DMS114 treated with DMSO at 0.1 percent for 48 hours (cell line): ENCODE measurements at regions not wholly inside any gene's neighbourhood (a gene's known extent, or its start where the extent isn't known, plus 50 kb on each side); places are given as distances from the start of the nearest gene placed in this dataset.

Experiments
- DNase-seq: peaks from one replicate; lab custom pipeline; 2025; ENCODE audit not compliant: unreplicated experiment; lab: John Stamatoyannopoulos, UW

GRCh38 chrX:4315891-4316290, 602.4 kb upstream of the PRKX start:
- no peak for DNase-seq

GRCh38 chrX:4314586-4314985, 601.1 kb upstream of the PRKX start:
- DNase-seq = no peak

GRCh38 chrX:4277122-4277521, 563.7 kb upstream of the PRKX start:
- no peak for DNase-seq

- DNase-seq = no peak
Observed at GRCh38 chrX:4268676-4269075, 555.2 kb upstream of the PRKX start.

- DNase-seq = no peak
Observed at GRCh38 chrX:4265036-4265435, 551.6 kb upstream of the PRKX start.

GRCh38 chrX:4263030-4263803, 549.8 kb upstream of the PRKX start:
- no peak for DNase-seq

GRCh38 chrX:4253092-4253491, 539.6 kb upstream of the PRKX start:
- DNase-seq = no peak

GRCh38 chrX:4249401-4249800, 536.0 kb upstream of the PRKX start:
- DNase-seq = no peak

GRCh38 chrX:4243759-4244158, 530.3 kb upstream of the PRKX start:
- no peak for DNase-seq

- DNase-seq = no peak
Observed at GRCh38 chrX:4240541-4241194, 527.2 kb upstream of the PRKX start.

GRCh38 chrX:4239650-4240540, 526.4 kb upstream of the PRKX start:
- no peak for DNase-seq

- DNase-seq = no peak
Observed at GRCh38 chrX:4238916-4239315, 525.5 kb upstream of the PRKX start.

- DNase-seq = no peak
Observed at GRCh38 chrX:4225086-4225485, 511.6 kb upstream of the PRKX start.

GRCh38 chrX:4206941-4207340, 493.5 kb upstream of the PRKX start:
- DNase-seq = no peak

- DNase-seq = no peak
Observed at GRCh38 chrX:4197971-4198370, 484.5 kb upstream of the PRKX start.

GRCh38 chrX:4193500-4194155, 480.2 kb upstream of the PRKX start:
- no peak for DNase-seq

- no peak for DNase-seq
Observed at GRCh38 chrX:4186331-4186730, 472.9 kb upstream of the PRKX start.

GRCh38 chrX:4185086-4185485, 471.6 kb upstream of the PRKX start:
- DNase-seq = no peak

- DNase-seq = no peak
Observed at GRCh38 chrX:4182408-4182806, 469.0 kb upstream of the PRKX start.

- no peak for DNase-seq
Observed at GRCh38 chrX:4181782-4182407, 468.4 kb upstream of the PRKX start.

- no peak for DNase-seq
Observed at GRCh38 chrX:4179031-4179430, 465.6 kb upstream of the PRKX start.
